ENCODE measurements at regions not wholly inside any gene's neighbourhood (a gene's known extent, or its start where the extent isn't known, plus 50 kb on each side); places are given as distances from the start of the nearest gene placed in this dataset.
"Not testable (repeated sequence)": the region's sequence is repeated elsewhere in the genome, so short reads cannot be mapped to it uniquely, and the experiment has no call there.

DNA sequence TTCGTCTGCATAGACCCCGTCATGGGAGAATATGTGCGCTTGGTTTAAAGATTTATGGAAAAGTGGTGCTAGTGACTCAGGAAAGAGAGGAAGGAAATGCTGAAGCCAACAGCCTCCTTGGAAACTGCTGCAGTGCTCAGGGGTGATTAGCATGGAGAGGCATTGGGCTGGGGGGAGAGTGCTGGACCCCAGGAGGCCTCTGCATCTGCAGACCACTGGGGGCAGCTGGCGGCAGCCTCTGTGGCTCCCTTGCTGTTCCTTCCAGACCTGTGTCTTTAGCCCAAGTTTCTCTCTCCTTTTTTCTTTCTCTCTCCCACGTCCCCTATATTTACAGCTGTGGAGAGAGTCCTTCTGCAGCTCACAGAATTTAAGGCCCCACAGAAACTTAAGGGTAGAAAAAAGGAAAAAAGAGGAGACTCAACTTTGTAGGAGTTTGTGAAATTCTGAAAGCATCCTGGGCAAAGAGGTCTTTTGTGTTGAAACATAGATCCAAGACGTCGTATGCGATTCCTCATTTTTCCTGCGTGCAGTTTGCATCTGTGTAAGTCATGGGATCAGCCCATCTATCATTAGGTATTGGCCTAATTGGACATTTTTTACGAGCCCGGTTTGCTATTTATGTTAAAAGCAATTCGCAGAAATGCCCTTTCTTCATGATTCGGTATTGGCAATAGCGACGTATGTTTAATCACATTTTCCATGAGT is 116.2 kb upstream of the ZNF536 start:
- Histone ChIP-seq H3K27ac (no peak overlapping the region), H3K4me1 (ENCODE audit: insufficient read depth) (no peaks in the 10 kb centered on the region), H3K9me3 (no peaks in the 10 kb centered on the region), H3K4me3 (no peak overlapping the region), H3K27me3 (no peaks in the 10 kb centered on the region), H3K36me3 (no peaks in the 10 kb centered on the region)
- TF ChIP-seq EP300 (IDR thresholded peaks at IDR 0.05) (no peak), POLR2A (IDR thresholded peaks at IDR 0.05) (no peak)
- TF ChIP-seq, protein P1, sequence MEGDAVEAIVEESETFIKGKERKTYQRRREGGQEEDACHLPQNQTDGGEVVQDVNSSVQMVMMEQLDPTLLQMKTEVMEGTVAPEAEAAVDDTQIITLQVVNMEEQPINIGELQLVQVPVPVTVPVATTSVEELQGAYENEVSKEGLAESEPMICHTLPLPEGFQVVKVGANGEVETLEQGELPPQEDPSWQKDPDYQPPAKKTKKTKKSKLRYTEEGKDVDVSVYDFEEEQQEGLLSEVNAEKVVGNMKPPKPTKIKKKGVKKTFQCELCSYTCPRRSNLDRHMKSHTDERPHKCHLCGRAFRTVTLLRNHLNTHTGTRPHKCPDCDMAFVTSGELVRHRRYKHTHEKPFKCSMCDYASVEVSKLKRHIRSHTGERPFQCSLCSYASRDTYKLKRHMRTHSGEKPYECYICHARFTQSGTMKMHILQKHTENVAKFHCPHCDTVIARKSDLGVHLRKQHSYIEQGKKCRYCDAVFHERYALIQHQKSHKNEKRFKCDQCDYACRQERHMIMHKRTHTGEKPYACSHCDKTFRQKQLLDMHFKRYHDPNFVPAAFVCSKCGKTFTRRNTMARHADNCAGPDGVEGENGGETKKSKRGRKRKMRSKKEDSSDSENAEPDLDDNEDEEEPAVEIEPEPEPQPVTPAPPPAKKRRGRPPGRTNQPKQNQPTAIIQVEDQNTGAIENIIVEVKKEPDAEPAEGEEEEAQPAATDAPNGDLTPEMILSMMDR (IDR thresholded peaks at IDR 0.05): no peak
- WGBS, 3 donors: 52 to 69% (median 68%) methylated on average over 15 of the region's 15 CpGs
- DNase-seq: no peak
- intact Hi-C loops (cut with DNase I): no loop called here

DNA sequence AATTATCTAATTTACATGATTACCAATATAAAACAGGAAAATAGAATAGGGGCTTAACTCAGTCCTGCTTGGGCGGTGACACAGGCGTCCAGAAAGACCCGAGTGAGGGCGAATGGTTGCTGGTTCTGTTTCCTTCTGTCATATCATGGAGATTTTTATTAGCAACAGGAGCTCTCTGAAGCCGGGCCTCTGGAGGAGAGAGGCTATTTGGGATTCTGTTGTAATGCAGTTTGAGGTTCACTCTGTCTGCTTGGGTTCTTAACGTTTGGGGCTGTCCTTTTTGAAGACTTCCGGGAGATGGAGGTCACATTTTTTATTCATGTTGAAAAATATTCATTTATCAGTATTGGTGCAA is 115.7 kb upstream of the ZNF536 start:
- Histone ChIP-seq H3K27me3 (no peaks in the 10 kb centered on the region), H3K4me1 (ENCODE audit: insufficient read depth) (no peaks in the 10 kb centered on the region), H3K4me3 (no peak overlapping the region), H3K27ac (no peak overlapping the region), H3K9me3 (no peaks in the 10 kb centered on the region), H3K36me3 (no peaks in the 10 kb centered on the region)
- DNase-seq: no peak
- intact Hi-C loops (cut with DNase I): no loop called here
- 48 to 59% (median 53%) methylated on average over 7 of the region's 7 CpGs for WGBS, 3 donors
- TF ChIP-seq POLR2A (IDR thresholded peaks at IDR 0.05) (no peak), EP300 (IDR thresholded peaks at IDR 0.05) (no peak)
- TF ChIP-seq, protein P1 (IDR thresholded peaks at IDR 0.05): no peak

DNA sequence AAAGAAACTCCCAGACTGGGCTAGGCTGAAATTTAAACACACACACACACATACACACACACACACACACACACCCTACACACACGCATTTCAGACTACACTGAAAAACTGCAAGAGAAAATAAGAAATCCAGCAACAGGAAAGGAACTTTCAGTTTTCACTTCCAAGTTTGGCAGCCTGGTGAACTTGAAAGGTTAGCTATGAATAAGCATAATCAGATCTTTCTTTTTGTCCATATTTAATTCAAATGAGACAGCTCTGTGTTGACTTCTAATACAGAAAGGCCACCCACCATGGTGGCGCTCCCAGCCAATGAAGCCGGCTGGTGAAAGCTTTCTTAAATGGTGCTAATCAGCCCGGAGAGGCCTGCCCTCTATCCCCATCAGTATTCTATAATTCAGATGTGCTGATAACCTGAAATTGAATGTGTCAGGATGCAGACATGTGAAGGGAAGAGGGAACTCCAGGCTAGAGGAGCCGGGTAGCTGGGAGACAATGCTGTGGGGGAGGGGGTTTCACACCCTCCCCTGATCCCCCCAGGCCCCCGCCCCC is 108.3 kb upstream of the ZNF536 start:
- H3K4me1 ChIP-seq (ENCODE audit: insufficient read depth): no peaks in the 10 kb centered on the region
- no peak for DNase-seq
- H3K4me3 ChIP-seq: no peak overlapping the region
- 32 to 42% (median 36%) methylated on average over 6 of the region's 6 CpGs for WGBS, 3 donors
- H3K27ac ChIP-seq: no peak overlapping the region
- no peaks in the 10 kb centered on the region for H3K27me3 ChIP-seq
- no peaks in the 10 kb centered on the region for H3K9me3 ChIP-seq
- TF ChIP-seq EP300 (IDR thresholded peaks at IDR 0.05) (no peak), POLR2A (IDR thresholded peaks at IDR 0.05) (no peak)
- TF ChIP-seq, protein P1 (IDR thresholded peaks at IDR 0.05): no peak
- intact Hi-C loops (cut with DNase I): no loop called here
- no peaks in the 10 kb centered on the region for H3K36me3 ChIP-seq

DNA sequence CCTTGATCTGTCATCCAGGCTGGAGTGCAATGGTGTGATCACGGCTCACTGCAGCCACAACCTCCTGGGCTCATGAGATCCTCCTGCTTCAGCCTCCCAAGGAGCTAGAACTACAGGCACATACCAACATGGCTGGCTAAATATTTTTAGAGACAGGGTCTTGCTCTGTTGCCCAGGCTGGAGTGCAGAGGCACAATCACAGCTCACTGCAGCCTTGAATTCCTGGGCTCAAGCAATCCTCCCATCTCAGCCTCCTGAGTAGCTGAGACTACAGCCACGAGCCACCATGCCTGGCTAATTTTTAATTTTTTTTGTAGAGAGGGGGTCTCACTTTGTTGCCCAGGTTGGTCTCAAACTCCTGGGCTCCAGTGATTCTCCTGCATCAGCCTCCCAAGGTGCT is 106.3 kb upstream of the ZNF536 start:
- H3K27ac ChIP-seq; H3K4me1 ChIP-seq (ENCODE audit: insufficient read depth); H3K9me3 ChIP-seq; H3K4me3 ChIP-seq; H3K27me3 ChIP-seq; DNase-seq; intact Hi-C loops (cut with DNase I); H3K36me3 ChIP-seq: not testable (repeated sequence)
- whole genome bisulfite sequencing, 3 donors: 75 to 97% (median 79%) methylated on average over 2 of the region's 2 CpGs

DNA sequence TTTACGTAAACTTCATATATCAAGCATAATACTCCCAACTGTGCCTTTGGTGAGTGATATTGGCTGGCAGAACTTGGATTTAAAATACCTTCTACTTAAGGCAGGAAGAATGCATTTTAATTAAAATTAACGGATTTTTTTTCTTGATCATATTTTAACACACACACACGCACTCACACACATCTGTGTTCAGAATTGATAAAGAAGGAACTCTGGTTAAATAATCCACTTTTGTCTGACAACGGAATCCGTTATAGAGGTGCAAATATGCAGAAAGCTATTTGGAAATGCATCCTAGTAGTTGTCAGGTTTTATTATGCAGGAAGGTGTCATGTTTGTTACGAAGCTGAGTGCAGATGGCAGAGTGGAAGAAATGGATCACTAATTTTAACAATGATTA is 105.5 kb upstream of the ZNF536 start:
- intact Hi-C loops (cut with DNase I): no loop called here
- DNase-seq: no peak

More for the DNA sequence above, 105.5 kb upstream of the ZNF536 start:
- H3K4me3 ChIP-seq: no peak overlapping the region
- TF ChIP-seq, protein P1 (IDR thresholded peaks at IDR 0.05): no peak
- TF ChIP-seq EP300 (IDR thresholded peaks at IDR 0.05) (no peak), POLR2A (IDR thresholded peaks at IDR 0.05) (no peak)
- 27 to 49% (median 31%) methylated on average over 6 of the region's 6 CpGs for WGBS, 3 donors
- no peaks in the 10 kb centered on the region for H3K4me1 ChIP-seq (ENCODE audit: insufficient read depth)
- no peaks in the 10 kb centered on the region for H3K36me3 ChIP-seq
- no peaks in the 10 kb centered on the region for H3K9me3 ChIP-seq
- no peak overlapping the region for H3K27ac ChIP-seq
- no peaks in the 10 kb centered on the region for H3K27me3 ChIP-seq
